B cell (primary cell): ENCODE measurements at regions not wholly inside any gene's neighbourhood (a gene's known extent, or its start where the extent isn't known, plus 50 kb on each side); places are given as distances from the start of the nearest gene placed in this dataset.

Experiments used
- CTCF ChIP-seq: fragments of 200-600 bp; IDR thresholded peaks from one replicate; pipeline ENCODE4 v1.8.0; 2022; ENCODE audit warnings: antibody characterized with exemption, mild to moderate bottlenecking
- EZH2 ChIP-seq: IDR thresholded peaks from 2 replicates; pipeline ENCODE4 v1.6.1; 2012; ENCODE audit warnings: borderline replicate concordance, low read depth, mild to moderate bottlenecking, moderate library complexity, low read length; ENCODE audit not compliant: insufficient read depth, poor library complexity, severe bottlenecking

- no peak for TF ChIP-seq CTCF
- no peak for TF ChIP-seq EZH2
Measured at GRCh38 chr10:23777153-23777552, 338.3 kb downstream of the OTUD1 start.
